AG04450 (cell line): ENCODE measurements at regions not wholly inside any gene's neighbourhood (a gene's known extent, or its start where the extent isn't known, plus 50 kb on each side); places are given as distances from the start of the nearest gene placed in this dataset.

Source experiments
- CTCF ChIA-PET: fragments of 300-600, 350-600 bp; formaldehyde crosslinking; extraction: SDS; loops from one replicate; lab custom pipeline; 2022; ENCODE audit warnings: antibody characterized with exemption, inconsistent platforms; lab: Charles Lee
- POLR2A ChIA-PET: fragments of 350-600 bp; formaldehyde crosslinking; extraction: SDS; loops from one replicate; lab custom pipeline; 2021; ENCODE audit warnings: antibody characterized with exemption, inconsistent platforms; lab: Yijun Ruan, JAX
- DNase-seq: peaks from one replicate; pipeline ENCODE4 v3.0.0-alpha.2; 2011; ENCODE audit warnings: low read depth, low spot score
- H3K27ac ChIP-seq: one replicate; pipeline ENCODE4 v1.5.1; 2012; ENCODE audit warnings: low read depth, low read length, control low read depth
- H3K27me3 ChIP-seq: one replicate; pipeline ENCODE4 v1.6.0; 2012; ENCODE audit warnings: low read length; ENCODE audit not compliant: control insufficient read depth, insufficient read depth
- H3K4me3 ChIP-seq: 2 replicates; pipeline ENCODE4 v1.5.1; 2011; ENCODE audit warnings: mild to moderate bottlenecking, low read depth, low read length, control low read depth
- H3K9me3 ChIP-seq: 2 replicates; pipeline ENCODE4 v1.5.1; 2012; ENCODE audit warnings: low read length; ENCODE audit not compliant: control insufficient read depth, insufficient read depth
- CTCF ChIP-seq: IDR thresholded peaks from 2 replicates; pipeline ENCODE4 v1.5.1; 2011; ENCODE audit warnings: low read depth, low read length, control low read depth, inconsistent platforms

- DNase-seq = no peak
- Histone ChIP-seq H3K27me3 (no peaks in the 10 kb centered on the region), H3K27ac (no peak overlapping the region), H3K9me3 (no peaks in the 10 kb centered on the region), H3K4me3 (no peak overlapping the region)
- TF ChIP-seq CTCF = no peak
- ChIA-PET CTCF (interaction anchor here (0.8 kb wide), 1 partner anchor 34 kb away, joined by 3 read pairs; no protein-coding TSS in a partner anchor), POLR2A (no interaction called here)
These were observed 164.4 kb downstream of the ZNF281 start for GRCh38 chr1:200245473-200245872.

- CTCF ChIA-PET = interaction anchor here (0.7 kb wide), 1 partner anchor 56 kb away, joined by 3 read pairs; no protein-coding TSS in a partner anchor
- no peak overlapping the region for H3K27ac ChIP-seq
- TF ChIP-seq CTCF = no peak
- no peak for DNase-seq
- POLR2A ChIA-PET = no interaction called here
- H3K4me3 ChIP-seq = peak overlapping the region; percentile 41
- no peaks in the 10 kb centered on the region for H3K9me3 ChIP-seq
- H3K27me3 ChIP-seq = no peaks in the 10 kb centered on the region
These were observed 166.8 kb downstream of the ZNF281 start for GRCh38 chr1:200243042-200243437.

- Histone ChIP-seq H3K27me3 (no peaks in the 10 kb centered on the region), H3K4me3 (peak overlapping the region; percentile 41), H3K9me3 (no peaks in the 10 kb centered on the region), H3K27ac (no peak overlapping the region)
- CTCF ChIA-PET = interaction anchor here (0.7 to 1.3 kb wide), 4 partner anchors 9 to 246 kb away, joined by 3 to 4 read pairs (median 3); no protein-coding TSS in a partner anchor
- POLR2A ChIA-PET = no interaction called here
- no peak for DNase-seq
- no peak for TF ChIP-seq CTCF
These were observed 167.5 kb downstream of the ZNF281 start for GRCh38 chr1:200242110-200243041.

- Histone ChIP-seq H3K4me3 (no peak overlapping the region), H3K27ac (no peak overlapping the region), H3K9me3 (no peaks in the 10 kb centered on the region), H3K27me3 (no peaks in the 10 kb centered on the region)
- no peak for TF ChIP-seq CTCF
- no peak for DNase-seq
- POLR2A ChIA-PET = no interaction called here
- CTCF ChIA-PET = interaction anchor here (0.6 to 2.0 kb wide), 8 partner anchors 17 to 556 kb away, joined by 3 to 6 read pairs (median 4); no protein-coding TSS in a partner anchor
These were observed 169.2 kb downstream of the ZNF281 start for GRCh38 chr1:200240656-200241055.

GRCh38 chr1:200238311-200238710 lies 171.5 kb downstream of the ZNF281 start:
- POLR2A ChIA-PET = no interaction called here
- DNase-seq = no peak
- CTCF ChIA-PET = no interaction called here
- no peak for TF ChIP-seq CTCF
- no peak overlapping the region for H3K4me3 ChIP-seq
- H3K27me3 ChIP-seq = no peaks in the 10 kb centered on the region
- H3K27ac ChIP-seq = no peak overlapping the region
- H3K9me3 ChIP-seq = no peaks in the 10 kb centered on the region
